Brain microvascular endothelial cell (primary cell): ENCODE measurements at regions not wholly inside any gene's neighbourhood (a gene's known extent, or its start where the extent isn't known, plus 50 kb on each side); places are given as distances from the start of the nearest gene placed in this dataset.

Experiments
- DNase-seq: peaks from one replicate; pipeline ENCODE4 v3.0.0-alpha.2; 2020
- H3K27ac ChIP-seq: fragments of 250-450 bp; sonication (Bioruptor Pico); 2 replicates; pipeline ENCODE4 v1.5.1; 2020; ENCODE audit warnings: mild to moderate bottlenecking, moderate library complexity
- H3K27me3 ChIP-seq: fragments of 250-450 bp; sonication (Bioruptor Pico); replicated peaks from 2 replicates; pipeline ENCODE4 v1.5.1; 2020; ENCODE audit warnings: mild to moderate bottlenecking
- H3K36me3 ChIP-seq: fragments of 250-450 bp; sonication (Bioruptor Pico); replicated peaks from 2 replicates; pipeline ENCODE4 v1.5.1; 2020; ENCODE audit warnings: mild to moderate bottlenecking
- H3K4me3 ChIP-seq: 2 replicates; pipeline ENCODE4 v1.5.1; 2011; ENCODE audit warnings: low read depth, mild to moderate bottlenecking, control low read depth, low read length, moderate library complexity
- in situ Hi-C: cut with HindIII; loops from 2 replicates; pipeline ENCODE4 v1.10.0; 2017; ENCODE audit warnings: low sequenced_read_pairs, low pct_ligation_motif_present
- TF ChIP-seq, protein P1 (sequence below): IDR thresholded peaks from 2 replicates; pipeline ENCODE4 v1.5.1; 2011; ENCODE audit warnings: low read depth, mild to moderate bottlenecking, moderate library complexity, low read length, control low read depth, inconsistent platforms; ENCODE audit errors: missing control alignments

DNA sequence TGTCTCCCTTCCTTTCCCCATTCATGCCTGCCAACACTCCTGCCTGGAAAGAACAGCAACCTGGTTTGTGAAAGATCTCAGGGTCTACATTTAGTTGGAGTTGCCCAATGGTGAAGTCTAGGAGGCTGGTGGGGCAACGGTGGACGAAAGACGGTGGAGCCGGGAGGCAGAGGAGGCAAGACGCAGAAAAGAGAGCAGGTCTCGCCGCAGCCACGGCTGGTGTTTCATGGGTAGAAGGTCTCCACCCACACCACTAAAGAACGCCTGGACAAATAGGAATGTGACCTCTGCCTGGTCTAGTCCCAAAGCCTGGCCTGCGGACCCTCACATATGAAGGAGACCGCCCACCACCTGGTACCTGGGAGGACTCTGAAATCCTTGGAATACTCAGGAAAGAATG lies 185.6 kb downstream of the ALG10 start:
- no peak for DNase-seq
- Histone ChIP-seq H3K27me3 (no peaks in the 10 kb centered on the region), H3K36me3 (no peaks in the 10 kb centered on the region), H3K27ac (no peak overlapping the region), H3K4me3 (no peak overlapping the region)
- TF ChIP-seq, protein P1, sequence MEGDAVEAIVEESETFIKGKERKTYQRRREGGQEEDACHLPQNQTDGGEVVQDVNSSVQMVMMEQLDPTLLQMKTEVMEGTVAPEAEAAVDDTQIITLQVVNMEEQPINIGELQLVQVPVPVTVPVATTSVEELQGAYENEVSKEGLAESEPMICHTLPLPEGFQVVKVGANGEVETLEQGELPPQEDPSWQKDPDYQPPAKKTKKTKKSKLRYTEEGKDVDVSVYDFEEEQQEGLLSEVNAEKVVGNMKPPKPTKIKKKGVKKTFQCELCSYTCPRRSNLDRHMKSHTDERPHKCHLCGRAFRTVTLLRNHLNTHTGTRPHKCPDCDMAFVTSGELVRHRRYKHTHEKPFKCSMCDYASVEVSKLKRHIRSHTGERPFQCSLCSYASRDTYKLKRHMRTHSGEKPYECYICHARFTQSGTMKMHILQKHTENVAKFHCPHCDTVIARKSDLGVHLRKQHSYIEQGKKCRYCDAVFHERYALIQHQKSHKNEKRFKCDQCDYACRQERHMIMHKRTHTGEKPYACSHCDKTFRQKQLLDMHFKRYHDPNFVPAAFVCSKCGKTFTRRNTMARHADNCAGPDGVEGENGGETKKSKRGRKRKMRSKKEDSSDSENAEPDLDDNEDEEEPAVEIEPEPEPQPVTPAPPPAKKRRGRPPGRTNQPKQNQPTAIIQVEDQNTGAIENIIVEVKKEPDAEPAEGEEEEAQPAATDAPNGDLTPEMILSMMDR, result no peak
- in situ Hi-C loops, result no loop called here

DNA sequence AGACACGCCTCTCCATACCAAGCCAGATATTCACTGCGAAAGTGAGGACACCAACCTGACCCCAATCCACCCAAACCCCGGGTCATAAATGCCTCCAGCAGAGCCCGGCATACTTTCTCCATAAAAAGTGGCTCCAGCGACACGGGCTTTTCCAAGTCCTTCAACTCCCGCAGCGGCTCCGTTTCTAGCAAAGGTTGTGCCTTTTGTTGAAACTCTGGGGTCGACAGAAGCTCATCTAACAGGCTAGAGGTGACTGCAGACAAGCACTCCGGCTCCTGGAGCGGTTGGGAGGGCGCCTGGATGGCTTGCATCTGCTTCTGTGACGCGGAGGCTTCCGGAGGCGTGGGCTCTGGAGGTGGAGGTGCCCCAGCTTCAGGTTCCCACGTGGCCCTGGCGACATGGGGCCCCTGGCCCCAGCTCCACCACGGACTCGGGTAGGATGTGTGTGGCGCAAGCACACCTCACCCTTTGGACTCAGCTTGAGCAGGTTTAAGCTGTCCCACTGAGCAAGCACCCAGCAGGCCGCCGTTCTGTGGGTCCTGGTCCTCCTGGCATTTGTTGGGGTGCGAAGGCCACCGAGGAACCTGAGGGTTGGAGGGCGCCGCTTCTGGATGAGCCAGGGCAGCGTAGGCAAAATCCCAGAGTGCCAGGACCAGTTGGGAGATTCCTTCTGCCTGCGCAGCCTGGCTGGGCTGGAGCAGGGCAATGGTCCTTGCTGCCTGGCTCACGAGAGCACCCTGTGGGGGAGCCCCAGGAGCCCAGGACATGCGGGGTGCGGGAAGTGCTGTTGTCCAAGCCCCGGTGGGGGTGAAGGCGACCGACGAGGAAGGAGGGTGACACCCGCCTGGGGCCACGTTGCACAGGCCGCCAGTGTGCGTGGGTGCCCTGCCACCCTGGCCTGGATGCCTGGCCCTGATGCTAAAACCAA lies 186.3 kb downstream of the ALG10 start:
- H3K4me3 ChIP-seq, result no peak overlapping the region
- no peak for DNase-seq
- TF ChIP-seq, protein P1, result no peak
- H3K36me3 ChIP-seq, result no peaks in the 10 kb centered on the region
- no peaks in the 10 kb centered on the region for H3K27me3 ChIP-seq
- no peak overlapping the region for H3K27ac ChIP-seq
- in situ Hi-C loops, result no loop called here

DNA sequence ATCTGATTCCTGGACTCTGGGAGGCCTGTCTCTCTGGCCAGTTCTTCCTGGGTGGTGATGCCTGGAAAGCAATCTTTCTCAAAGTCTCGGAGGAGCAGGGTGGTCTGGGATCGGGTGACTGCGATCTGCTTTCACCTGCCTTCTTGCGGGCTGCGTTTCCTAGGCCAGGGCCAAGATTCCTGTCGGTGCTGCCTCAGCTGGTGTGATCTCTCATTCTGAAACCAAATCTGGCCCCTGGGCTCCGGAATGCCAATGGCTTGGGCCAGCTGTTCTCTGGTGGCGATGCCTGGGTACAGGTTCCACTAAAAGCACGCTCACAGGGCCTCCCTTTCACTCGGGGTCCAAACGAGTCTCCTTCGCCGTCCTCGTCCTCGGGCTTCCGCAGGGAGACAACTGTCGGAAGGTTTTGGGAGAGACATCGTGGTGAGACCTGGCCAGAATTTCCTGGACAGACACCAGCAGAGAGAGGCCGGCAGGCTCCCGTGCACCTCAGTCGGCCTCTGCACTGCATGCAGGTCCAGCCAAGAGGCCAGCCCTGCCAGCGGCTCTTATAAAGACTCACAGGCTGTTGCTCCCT lies 187.1 kb downstream of the ALG10 start:
- Histone ChIP-seq H3K4me3 (no peak overlapping the region), H3K36me3 (no peaks in the 10 kb centered on the region), H3K27me3 (no peaks in the 10 kb centered on the region), H3K27ac (no peak overlapping the region)
- no peak for DNase-seq
- in situ Hi-C loops, result no loop called here
- TF ChIP-seq, protein P1, result no peak

DNA sequence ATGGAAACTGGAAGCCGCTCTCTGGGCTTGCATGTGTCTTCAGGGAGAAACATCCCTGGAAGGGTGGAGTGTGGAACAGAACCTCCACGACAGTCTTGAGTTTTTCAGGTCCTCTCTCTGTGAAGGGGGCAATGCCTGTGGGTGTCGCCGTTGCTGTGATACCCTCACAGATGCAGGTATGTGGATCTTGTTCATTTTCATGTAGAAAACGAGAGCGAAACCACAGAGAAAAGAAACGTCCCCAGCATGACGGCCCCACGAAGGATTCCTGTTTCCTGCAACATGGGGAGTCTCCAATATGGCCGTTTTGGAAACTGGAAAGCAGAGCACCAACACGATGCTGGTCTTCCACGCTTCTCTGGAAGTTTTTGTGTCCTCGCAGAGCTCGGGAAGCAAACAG lies 187.9 kb downstream of the ALG10 start:
- H3K36me3 ChIP-seq, result no peaks in the 10 kb centered on the region
- in situ Hi-C loops, result no loop called here
- H3K27me3 ChIP-seq, result no peaks in the 10 kb centered on the region
- no peak for DNase-seq
- no peak overlapping the region for H3K4me3 ChIP-seq
- H3K27ac ChIP-seq, result no peak overlapping the region
- TF ChIP-seq, protein P1, result no peak

DNA sequence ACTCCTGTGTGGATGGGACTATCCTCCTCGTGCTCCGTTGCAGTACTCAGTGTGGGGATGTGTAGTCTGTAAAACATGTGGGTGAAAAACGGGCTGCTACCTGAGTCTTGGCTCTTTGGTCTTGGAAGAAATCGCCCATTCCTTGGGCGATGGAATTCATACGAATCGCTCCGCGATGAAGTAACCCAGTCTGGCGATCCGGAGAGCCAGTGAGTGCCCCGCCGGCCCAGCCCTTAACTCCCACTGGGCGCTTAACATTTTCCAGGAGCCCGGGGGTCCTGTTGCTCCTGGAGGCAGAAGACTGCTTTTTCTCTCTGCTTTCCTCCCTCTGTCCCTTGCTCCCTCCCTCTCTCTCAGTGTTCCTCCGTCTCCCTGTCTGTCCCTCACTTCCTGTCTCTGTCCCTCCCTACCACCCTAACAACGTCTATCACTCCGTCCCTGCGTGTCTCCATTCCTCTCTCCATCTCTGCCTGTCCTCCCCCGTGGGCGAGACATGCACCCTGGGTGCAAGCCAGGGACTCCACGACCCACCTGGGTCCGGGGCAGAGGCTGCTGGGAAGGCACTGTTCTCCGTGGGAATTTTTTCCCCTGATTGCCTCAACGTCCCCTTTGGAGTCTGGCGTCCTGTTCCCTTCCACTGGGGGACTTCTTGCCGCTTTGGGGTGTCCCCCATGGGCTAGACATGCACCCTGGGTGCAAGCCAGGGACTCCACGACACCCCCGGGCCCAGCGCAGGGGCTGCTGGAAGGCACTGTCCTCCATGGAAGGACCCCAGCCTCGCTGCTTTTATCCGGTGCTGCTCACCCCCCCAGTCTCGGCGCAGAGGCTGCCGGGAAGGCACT lies 188.6 kb downstream of the ALG10 start:
- Histone ChIP-seq H3K27ac (no peak overlapping the region), H3K27me3 (no peaks in the 10 kb centered on the region), H3K4me3 (no peak overlapping the region), H3K36me3 (no peaks in the 10 kb centered on the region)
- DNase-seq, result no peak
- in situ Hi-C loops, result no loop called here
- TF ChIP-seq, protein P1, result no peak
